ES-I3 (cell line): ENCODE measurements at regions not wholly inside any gene's neighbourhood (a gene's known extent, or its start where the extent isn't known, plus 50 kb on each side); places are given as distances from the start of the nearest gene placed in this dataset.

Experiments used
- H3K36me3 ChIP-seq: 2 replicates; pipeline ENCODE4 v1.6.1; 2013; ENCODE audit warnings: mild to moderate bottlenecking, low read length, control low read depth, moderate library complexity; ENCODE audit not compliant: insufficient read depth
- H3K4me1 ChIP-seq: 2 replicates; pipeline ENCODE4 v1.6.1; 2013; ENCODE audit warnings: mild to moderate bottlenecking, control low read depth, low read length; ENCODE audit not compliant: insufficient read depth
- H3K9ac ChIP-seq: 2 replicates; pipeline ENCODE4 v1.6.1; 2013; ENCODE audit warnings: low read depth, mild to moderate bottlenecking, low read length, moderate library complexity
- H3K9me3 ChIP-seq: 2 replicates; pipeline ENCODE4 v1.6.1; 2013; ENCODE audit warnings: mild to moderate bottlenecking, low read length, moderate library complexity; ENCODE audit not compliant: control insufficient read depth, insufficient read depth

GRCh38 chr16:50463581-50464324 lies 84.4 kb upstream of the NKD1 start:
- Histone ChIP-seq H3K4me1 (peaks cover 22% of the 10 kb centered on the region), H3K36me3 (no peaks in the 10 kb centered on the region), H3K9me3 (no peaks in the 10 kb centered on the region), H3K9ac (no peak overlapping the region)

GRCh38 chr16:50462793-50463507 lies 85.2 kb upstream of the NKD1 start:
- H3K9ac ChIP-seq: no peak overlapping the region
- no peaks in the 10 kb centered on the region for H3K36me3 ChIP-seq
- H3K9me3 ChIP-seq: no peaks in the 10 kb centered on the region
- H3K4me1 ChIP-seq: peaks cover 26% of the 10 kb centered on the region

GRCh38 chr16:50461400-50461760 lies 86.8 kb upstream of the NKD1 start:
- H3K4me1 ChIP-seq: peaks cover 21% of the 10 kb centered on the region
- no peaks in the 10 kb centered on the region for H3K36me3 ChIP-seq
- H3K9ac ChIP-seq: no peak overlapping the region
- H3K9me3 ChIP-seq: no peaks in the 10 kb centered on the region

GRCh38 chr16:50460538-50461399 lies 87.4 kb upstream of the NKD1 start:
- Histone ChIP-seq H3K9me3 (no peaks in the 10 kb centered on the region), H3K4me1 (peaks cover 21% of the 10 kb centered on the region), H3K9ac (no peak overlapping the region), H3K36me3 (no peaks in the 10 kb centered on the region)

GRCh38 chr16:50459496-50460080 lies 88.6 kb upstream of the NKD1 start:
- Histone ChIP-seq H3K36me3 (no peaks in the 10 kb centered on the region), H3K9ac (no peak overlapping the region), H3K4me1 (peaks cover 21% of the 10 kb centered on the region), H3K9me3 (no peaks in the 10 kb centered on the region)

- peaks cover 21% of the 10 kb centered on the region for H3K4me1 ChIP-seq
- H3K9ac ChIP-seq: no peak overlapping the region
- H3K9me3 ChIP-seq: no peaks in the 10 kb centered on the region
- no peaks in the 10 kb centered on the region for H3K36me3 ChIP-seq
These were observed 89.3 kb upstream of the NKD1 start for GRCh38 chr16:50458667-50459495.

- H3K4me1 ChIP-seq: peaks cover 18% of the 10 kb centered on the region
- H3K36me3 ChIP-seq: no peaks in the 10 kb centered on the region
- H3K9ac ChIP-seq: no peak overlapping the region
- no peaks in the 10 kb centered on the region for H3K9me3 ChIP-seq
These were observed 89.2 kb upstream of the BRD7 start for GRCh38 chr16:50457979-50458491.

GRCh38 chr16:50457423-50457822 lies 88.6 kb upstream of the BRD7 start:
- no peaks in the 10 kb centered on the region for H3K36me3 ChIP-seq
- no peaks in the 10 kb centered on the region for H3K9me3 ChIP-seq
- no peak overlapping the region for H3K9ac ChIP-seq
- peaks cover 13% of the 10 kb centered on the region for H3K4me1 ChIP-seq

- Histone ChIP-seq H3K36me3 (no peaks in the 10 kb centered on the region), H3K9ac (no peak overlapping the region), H3K9me3 (no peaks in the 10 kb centered on the region), H3K4me1 (peaks cover 13% of the 10 kb centered on the region)
These were observed 86.6 kb upstream of the BRD7 start for GRCh38 chr16:50455288-50455845.

GRCh38 chr16:50453446-50453845 lies 84.7 kb upstream of the BRD7 start:
- H3K4me1 ChIP-seq: peaks cover under 1% of the 10 kb centered on the region
- H3K9ac ChIP-seq: no peak overlapping the region
- H3K36me3 ChIP-seq: no peaks in the 10 kb centered on the region
- H3K9me3 ChIP-seq: no peaks in the 10 kb centered on the region

GRCh38 chr16:50451951-50452508 lies 83.2 kb upstream of the BRD7 start:
- H3K4me1 ChIP-seq: no peaks in the 10 kb centered on the region
- H3K36me3 ChIP-seq: no peaks in the 10 kb centered on the region
- H3K9ac ChIP-seq: no peak overlapping the region
- H3K9me3 ChIP-seq: no peaks in the 10 kb centered on the region

GRCh38 chr16:50450957-50451356 lies 82.2 kb upstream of the BRD7 start:
- Histone ChIP-seq H3K9ac (no peak overlapping the region), H3K9me3 (no peaks in the 10 kb centered on the region), H3K4me1 (peaks cover under 1% of the 10 kb centered on the region; the same call in 1 of the 2 replicates), H3K36me3 (no peaks in the 10 kb centered on the region)

- Histone ChIP-seq H3K9ac (no peak overlapping the region), H3K4me1 (peaks cover 4% of the 10 kb centered on the region; the same call in 1 of the 2 replicates), H3K36me3 (no peaks in the 10 kb centered on the region), H3K9me3 (no peaks in the 10 kb centered on the region)
These were observed 81.0 kb upstream of the BRD7 start for GRCh38 chr16:50449800-50450199.
